ENCODE measurements at regions not wholly inside any gene's neighbourhood (a gene's known extent, or its start where the extent isn't known, plus 50 kb on each side); places are given as distances from the start of the nearest gene placed in this dataset.

GRCh38 chr16:85390511-85391174 lies 222.5 kb upstream of the GSE1 start:
- no peak for DNase-seq (ENCODE audit: low spot score)

DNA sequence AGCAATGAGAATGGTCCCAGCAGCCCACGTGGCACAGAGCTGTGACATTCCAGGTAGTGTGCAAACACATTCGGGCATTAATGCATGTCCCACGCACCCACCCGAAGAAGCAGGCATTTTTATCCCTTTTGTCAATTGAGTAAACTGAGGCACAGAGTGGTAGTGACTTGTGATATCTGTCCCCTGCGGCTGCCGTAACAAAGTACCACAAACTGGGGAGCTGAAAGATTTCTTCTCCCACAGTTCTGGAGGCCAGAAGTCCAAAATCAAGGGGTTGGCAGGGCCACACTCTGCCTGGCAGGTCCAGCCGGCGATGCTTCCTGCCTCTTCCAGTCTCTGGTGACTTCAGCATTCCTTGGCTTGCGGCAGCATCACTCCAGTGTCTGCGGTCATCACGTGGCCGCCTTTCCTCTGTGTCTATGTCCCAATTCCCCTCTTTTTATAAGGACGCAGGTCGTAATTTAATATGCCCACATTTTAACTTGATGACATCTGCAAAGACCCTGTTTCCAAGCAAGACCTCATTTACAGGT lies 221.9 kb upstream of the GSE1 start:
- DNase-seq (ENCODE audit: low spot score): no peak

DNA sequence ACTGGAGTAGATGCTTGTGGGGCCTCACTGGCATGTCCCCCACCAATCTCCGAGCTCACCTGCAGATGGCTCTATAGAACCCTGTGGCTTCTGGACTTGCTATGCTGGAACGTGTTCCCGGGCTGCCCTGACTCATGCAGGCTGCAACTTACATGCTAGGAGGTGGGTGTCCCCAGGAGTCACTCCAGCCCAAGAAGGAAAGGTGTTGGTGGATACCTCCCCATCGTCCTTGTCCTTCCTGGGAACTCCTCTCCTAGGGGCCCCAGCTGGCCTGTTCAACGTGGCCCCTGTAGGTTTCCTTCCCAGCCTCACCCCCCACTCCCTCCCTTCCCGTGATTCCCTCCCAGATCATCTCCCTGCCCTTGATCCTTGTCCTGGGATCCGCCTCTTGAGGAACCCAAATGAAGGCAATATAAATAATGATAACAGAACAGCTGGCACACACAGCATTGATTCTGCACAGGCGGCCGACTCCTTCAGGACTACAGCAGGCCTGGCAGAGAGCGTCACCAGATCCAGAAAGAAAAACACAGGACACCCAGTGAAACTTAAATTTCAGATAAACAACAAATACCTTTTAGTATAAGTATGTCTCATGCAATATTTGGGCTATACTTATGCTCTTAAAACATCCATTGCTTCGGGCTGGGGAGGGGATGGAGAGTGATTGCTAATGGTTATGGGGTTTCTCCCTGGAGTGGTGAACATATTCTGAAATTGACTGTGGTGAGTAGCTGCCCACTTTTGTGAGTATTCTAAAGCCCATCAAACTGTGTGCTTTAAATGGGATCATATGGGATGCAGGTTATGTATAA lies 221.1 kb upstream of the GSE1 start:
- no peak for DNase-seq (ENCODE audit: low spot score)

DNA sequence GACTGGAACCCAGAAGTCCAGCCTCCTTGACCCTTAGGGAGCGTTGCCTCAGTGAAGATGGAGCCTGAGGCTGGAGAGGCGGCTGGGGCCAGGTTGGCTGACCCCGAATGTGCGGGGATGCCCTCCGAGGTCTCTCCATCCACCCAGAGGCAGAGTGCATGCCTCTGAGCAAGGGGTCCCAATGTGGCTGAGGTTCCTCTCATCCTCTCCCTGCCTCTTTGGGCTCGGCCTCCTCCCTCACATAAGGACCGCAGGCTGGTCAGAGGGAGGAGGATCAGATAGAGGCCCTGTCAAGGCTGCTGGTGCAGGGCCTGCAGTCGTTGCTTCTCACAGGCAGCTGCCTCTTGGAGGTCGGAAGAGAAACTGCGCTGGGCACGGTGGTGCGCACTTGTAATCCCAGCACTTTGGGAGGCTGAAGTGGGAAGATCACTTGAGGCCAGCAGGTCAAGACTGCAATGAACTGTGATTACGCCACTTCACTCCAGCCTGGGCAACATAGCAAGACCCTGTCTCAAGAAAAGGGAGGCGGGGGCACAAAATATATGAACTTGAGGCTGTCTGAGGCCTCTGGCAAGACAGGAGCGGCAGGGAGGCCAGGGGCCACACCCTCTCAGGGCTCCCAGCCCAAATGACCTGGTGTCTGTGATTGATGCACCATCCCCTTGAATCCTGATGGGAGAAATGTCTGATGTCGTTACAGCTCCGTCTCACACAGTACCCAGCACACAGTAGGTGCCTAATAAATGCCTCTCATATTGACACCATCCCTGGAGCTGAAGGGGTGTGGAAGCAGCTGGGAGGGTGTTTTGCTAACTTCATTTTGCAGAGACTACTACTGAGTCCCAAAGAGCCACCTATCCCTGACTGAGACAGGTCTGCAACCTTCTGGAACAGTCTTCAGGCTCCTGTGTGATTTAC lies 220.1 kb upstream of the GSE1 start:
- no peak for DNase-seq (ENCODE audit: low spot score)

DNA sequence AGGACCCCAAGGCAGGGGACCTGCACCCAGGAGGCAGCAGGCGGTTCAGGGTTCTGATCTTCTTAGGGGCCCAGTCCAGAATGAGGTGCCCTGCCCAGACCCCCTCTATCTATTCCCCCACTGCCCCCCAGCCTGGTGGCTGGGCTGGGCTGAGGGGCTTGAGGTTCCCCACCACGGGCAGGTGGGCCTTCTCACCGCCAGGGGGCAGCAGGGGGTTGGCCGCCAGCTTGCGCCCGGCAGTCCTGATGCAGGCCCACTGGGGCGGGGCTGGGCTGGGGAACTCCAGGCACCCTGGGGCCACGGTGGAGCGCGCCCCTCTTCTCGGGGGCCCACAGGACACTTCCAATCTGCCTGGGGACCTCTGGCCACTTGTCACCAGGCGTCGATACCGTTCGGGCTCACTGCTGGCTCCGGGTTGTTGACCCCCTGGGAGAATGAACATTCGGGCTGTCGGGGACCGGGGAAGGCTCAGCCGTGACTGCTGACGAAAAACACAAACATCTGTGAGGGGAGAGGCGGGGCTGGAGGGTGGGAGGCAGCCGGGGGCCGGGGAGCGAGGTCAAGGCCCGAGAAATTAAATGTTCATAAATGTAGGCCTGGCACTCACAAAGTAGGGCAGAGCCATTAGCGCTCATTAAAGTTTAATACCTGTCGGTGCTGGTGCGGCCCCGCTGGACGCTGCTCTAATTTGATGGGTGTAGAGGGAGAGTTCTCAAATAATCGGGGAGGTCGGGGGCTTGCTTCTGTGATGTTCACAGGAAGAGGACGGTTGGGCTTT lies 219.3 kb upstream of the GSE1 start:
- no peak for DNase-seq (ENCODE audit: low spot score)

GRCh38 chr16:85394456-85395206 lies 218.5 kb upstream of the GSE1 start:
- DNase-seq (ENCODE audit: low spot score): no peak

GRCh38 chr16:85395207-85395912 lies 217.8 kb upstream of the GSE1 start:
- DNase-seq (ENCODE audit: low spot score): no peak

GRCh38 chr16:85395913-85396878 lies 216.9 kb upstream of the GSE1 start:
- DNase-seq (ENCODE audit: low spot score): no peak

GRCh38 chr16:85396879-85397871 lies 215.9 kb upstream of the GSE1 start:
- DNase-seq (ENCODE audit: low spot score): no peak

GRCh38 chr16:85398050-85398451 lies 215.1 kb upstream of the GSE1 start:
- DNase-seq (ENCODE audit: low spot score): no peak

DNA sequence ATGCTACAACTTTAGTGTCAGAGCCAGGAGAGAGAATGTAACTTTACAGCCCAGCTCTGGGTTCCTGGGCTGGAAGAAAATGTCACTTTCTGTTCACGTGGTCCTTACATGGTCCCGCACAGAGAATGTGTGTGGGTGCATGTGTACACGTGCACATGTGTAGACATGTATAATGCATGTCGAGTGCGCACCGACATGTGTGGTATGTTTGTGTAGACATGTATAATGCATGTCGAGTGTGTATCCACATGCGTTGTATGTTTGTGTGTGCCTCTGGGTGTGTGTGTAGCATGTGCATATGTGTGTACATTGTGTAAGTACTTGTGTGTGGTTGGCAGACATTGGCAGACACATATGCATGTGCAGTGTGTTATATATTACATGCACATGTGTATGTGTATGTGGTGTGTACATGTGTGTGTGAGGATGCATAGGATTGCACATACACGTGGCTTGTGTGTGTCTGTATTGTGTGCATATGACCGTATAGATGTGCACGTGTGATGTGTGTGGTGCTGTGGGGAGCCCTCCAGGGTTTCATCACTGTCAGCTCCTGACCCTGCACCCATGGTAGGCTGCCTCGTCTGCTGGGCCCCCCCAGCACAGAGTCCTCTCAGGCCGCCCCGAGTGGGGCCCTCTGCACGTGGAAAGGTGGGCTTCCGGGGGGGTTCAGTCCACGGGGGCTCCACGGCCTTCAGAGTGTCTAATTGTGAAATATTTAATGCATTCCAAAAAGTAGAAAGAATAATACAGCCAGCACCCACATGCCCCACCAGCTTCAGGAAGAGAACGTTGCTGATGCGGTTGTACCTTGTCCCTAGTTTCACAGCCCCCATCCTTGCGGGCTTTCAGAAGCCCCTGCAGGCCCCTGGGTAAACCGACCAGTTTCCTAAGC lies 214.2 kb upstream of the GSE1 start:
- no peak for DNase-seq (ENCODE audit: low spot score)

GRCh38 chr16:85399583-85400284 lies 213.4 kb upstream of the GSE1 start:
- DNase-seq (ENCODE audit: low spot score): no peak

DNA sequence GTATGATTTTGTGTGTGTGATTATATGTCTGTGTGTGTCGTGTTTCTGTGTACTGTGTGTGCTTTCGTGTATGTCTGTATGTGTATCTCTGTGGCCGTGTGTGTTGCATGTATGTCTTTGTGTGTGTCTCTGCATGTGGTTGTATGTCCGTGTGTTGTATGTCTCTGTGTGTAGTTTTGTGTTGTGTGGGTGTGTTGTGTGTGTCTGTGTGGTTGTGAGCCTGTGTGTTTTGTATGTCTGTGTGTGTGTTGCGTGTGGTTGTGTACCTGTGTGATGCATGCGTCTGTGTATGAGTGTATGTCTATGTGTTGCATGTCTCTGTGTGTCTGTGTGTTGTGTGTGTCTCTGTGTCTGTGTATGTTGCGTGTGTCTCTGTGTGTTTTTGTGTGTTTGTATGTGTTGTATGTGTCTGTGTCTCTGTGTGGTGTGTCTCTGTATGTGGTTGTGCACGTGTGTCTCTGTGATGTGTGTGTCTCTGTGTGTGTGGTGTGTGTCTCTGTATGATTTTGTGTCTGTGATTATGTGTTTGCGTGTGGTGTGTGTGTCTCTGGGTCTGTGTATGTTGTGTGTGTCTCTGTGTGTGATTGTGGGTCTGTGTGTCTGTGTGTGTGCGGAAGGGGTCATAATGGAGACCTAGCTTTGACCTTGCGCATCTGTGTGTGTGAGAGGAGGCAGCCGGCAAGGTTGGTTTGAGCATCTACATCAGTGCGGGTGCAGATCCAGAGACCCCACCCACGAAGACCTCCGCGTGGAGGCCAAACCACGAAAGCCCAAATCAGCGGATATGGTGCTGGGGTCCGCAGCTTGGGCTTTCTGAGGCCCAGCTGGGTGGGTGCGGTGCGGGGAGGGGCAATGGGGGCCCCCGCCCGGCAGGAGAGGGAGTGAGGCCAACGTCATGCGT lies 212.6 kb upstream of the GSE1 start:
- no peak for DNase-seq (ENCODE audit: low spot score)

- DNase-seq (ENCODE audit: low spot score): no peak
Measured at GRCh38 chr16:85401370-85401916, 211.7 kb upstream of the GSE1 start.
